ENCODE measurements at regions not wholly inside any gene's neighbourhood (a gene's known extent, or its start where the extent isn't known, plus 50 kb on each side); places are given as distances from the start of the nearest gene placed in this dataset.

DNA sequence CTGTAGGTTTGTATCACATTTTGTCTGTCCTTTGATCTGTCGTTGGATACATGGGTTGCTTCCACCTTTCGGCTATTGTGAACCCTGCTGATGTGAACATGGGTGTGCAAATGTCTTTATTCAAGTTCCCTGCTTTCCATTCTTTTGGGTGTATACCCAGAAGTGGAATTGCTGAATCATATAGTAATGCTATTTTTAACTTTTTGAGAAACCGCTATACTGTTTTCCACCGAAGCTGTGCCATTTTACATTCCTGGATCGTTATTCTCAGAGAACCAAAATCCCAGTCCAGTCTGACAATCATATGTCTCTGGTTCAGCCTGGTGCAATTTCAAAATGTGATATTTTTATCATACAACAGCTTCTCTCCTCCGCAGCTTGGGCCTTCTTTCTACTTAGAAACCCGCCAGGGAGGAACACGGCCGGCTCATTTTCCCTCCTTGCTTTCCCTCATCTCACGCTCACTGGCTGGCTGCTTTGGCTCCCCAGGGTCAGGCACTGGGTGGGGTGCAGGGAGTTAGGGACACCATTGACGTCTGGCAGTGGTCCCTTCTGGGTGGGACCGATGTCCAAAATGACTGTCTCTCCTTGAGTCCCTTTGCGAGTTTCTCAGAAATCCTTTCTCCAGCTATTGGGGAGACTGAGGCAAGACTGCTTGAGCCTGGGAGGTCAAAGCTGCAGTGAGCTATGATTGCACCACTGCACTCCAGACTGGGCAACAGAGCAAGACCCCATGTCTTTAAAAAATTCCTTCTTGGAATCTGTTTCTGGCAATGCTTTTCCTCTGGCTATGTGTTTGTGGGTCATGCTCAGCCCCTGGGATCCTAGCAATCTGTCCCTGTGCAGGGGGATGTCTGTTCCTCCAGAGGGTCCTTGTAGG, 73.5 kb upstream of the AKT3 start:
- Mint-ChIP-seq H3K4me3 (ENCODE audit: low read depth) (no peak overlapping the region), H3K4me1 (ENCODE audit: low read depth) (no peaks in the 10 kb centered on the region), H3K27me3 (ENCODE audit: low read depth) (peaks cover 15% of the 10 kb centered on the region), H3K27ac (no peak overlapping the region), H3K9me3 (no peaks in the 10 kb centered on the region), H3K36me3 (ENCODE audit: low read depth) (no peaks in the 10 kb centered on the region)
- intact Hi-C loops (cut with micrococcal nuclease), result no loop called here
- no peak for DNase-seq (ENCODE audit: low spot score)

DNA sequence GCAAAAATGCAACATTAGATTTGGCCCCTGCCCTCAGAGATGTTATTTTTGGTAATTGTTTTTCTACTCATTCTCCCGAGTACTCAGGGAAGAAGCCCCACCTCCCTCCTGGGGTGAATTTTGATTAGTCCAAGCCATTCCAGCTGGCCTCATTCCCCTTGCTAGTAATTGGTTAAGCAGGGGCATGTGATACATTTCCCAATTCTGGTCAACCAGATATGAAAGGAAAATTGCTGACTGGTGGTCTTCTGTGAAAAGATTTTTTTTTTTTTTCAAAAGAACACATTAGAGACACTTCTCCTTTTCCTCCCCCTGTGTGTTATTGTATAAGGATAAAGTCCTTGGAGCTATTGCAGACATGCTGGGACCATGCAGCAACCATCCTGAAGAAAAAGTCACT, 71.1 kb upstream of the AKT3 start:
- intact Hi-C loops (cut with micrococcal nuclease), result no loop called here
- no peak for DNase-seq (ENCODE audit: low spot score)
- H3K4me3 Mint-ChIP-seq (ENCODE audit: low read depth), result no peak overlapping the region
- H3K36me3 Mint-ChIP-seq (ENCODE audit: low read depth), result no peaks in the 10 kb centered on the region
- peaks cover 16% of the 10 kb centered on the region for H3K4me1 Mint-ChIP-seq (ENCODE audit: low read depth)
- no peak overlapping the region for H3K27ac Mint-ChIP-seq
- H3K27me3 Mint-ChIP-seq (ENCODE audit: low read depth), result peaks cover 35% of the 10 kb centered on the region
- H3K9me3 Mint-ChIP-seq, result no peaks in the 10 kb centered on the region

DNA sequence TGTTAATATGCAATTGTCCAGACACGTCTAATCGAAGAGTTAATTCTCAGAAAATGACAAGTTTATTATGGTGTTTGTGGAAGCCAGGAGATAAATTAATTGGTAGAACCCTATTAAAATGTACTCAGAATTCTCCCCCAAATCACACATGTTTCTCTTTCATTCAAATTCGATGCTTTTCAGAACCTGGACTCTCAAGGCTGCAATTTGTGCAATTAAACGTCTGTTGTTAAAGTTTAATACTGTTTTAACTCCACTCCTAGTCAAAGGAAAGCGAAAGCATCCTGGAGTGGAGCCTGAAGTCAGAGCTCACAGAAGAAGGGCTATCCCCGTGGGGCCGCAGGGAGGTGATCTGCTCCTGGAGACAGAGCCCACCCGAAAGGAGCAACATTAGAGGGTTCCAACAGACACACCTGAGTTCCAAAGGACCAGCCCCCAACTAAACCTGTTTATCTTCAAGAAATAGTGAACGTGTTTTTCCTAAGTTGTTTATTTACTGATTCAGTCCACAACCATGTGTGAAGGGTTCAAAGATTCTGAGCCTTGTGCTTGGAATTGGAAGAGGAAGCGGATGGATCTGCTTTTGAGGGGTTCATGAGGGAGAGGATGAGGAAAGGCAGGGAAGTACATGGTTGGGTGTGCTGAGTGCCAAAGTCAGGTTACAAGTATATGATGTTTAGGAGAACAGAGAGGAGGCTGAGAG, 68.0 kb upstream of the AKT3 start:
- H3K27me3 Mint-ChIP-seq (ENCODE audit: low read depth), result peaks cover 51% of the 10 kb centered on the region
- H3K4me1 Mint-ChIP-seq (ENCODE audit: low read depth), result peaks cover 16% of the 10 kb centered on the region
- intact Hi-C loops (cut with micrococcal nuclease), result no loop called here
- no peaks in the 10 kb centered on the region for H3K36me3 Mint-ChIP-seq (ENCODE audit: low read depth)
- H3K4me3 Mint-ChIP-seq (ENCODE audit: low read depth), result peak overlapping the region; percentile 73
- DNase-seq (ENCODE audit: low spot score), result no peak
- no peaks in the 10 kb centered on the region for H3K9me3 Mint-ChIP-seq
- no peak overlapping the region for H3K27ac Mint-ChIP-seq

DNA sequence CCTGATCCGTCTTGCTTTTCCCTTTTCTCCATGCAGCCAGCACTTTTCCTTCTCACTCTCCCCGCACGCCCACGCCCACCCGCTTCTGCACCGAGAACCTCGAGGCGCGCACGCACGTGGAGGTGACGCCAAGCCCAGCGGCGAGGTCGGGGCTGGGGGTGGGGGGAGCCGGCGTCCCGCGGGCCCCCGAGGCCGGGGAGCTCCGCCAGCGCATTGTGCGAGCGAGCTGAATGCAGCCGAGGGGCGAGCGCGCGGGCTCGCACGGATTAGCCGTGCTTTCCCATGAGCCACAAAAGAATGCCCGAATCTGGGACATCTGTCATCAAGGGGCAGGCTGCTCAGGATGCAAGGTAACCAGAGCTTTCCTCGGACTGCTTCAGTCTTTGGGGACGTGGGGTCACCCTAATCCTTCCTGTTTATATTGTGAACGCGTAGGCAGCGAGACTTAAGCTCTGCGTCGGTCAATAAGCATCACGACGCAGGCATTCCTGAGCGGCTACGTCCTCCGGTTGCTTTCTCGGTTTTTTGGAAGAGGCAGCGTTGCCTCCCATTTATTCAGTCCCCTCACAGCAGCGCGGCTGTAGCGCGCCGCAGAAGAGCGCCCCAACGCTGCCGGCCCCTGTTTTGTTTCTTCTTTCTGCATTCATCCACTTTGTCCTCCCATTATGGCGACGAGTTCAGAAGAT, 67.3 kb upstream of the AKT3 start:
- Mint-ChIP-seq H3K27me3 (ENCODE audit: low read depth) (peaks cover 55% of the 10 kb centered on the region), H3K4me1 (ENCODE audit: low read depth) (peaks cover 16% of the 10 kb centered on the region), H3K36me3 (ENCODE audit: low read depth) (no peaks in the 10 kb centered on the region), H3K4me3 (ENCODE audit: low read depth) (peak overlapping the region; percentile 73), H3K27ac (no peak overlapping the region), H3K9me3 (no peaks in the 10 kb centered on the region)
- DNase-seq (ENCODE audit: low spot score), result no peak
- intact Hi-C loops (cut with micrococcal nuclease), result no loop called here

DNA sequence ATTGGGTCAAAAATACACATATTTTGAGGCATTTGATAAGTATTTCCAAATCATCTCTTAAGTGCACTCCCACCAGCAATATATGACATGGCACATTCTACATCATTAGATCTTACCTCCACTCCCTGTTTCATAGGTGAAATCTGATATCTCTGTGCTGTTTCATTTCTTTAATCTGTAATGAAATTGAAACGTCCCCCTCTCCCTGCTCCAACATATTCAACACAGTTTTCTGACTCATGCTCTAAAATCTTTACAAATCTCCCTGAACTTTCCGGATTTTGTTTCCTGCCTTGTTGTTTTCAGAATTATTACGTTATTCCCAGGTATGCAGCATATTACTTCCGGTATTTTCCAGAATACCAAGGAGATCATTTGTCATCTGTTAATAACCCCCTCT, 66.1 kb upstream of the AKT3 start:
- Mint-ChIP-seq H3K4me1 (ENCODE audit: low read depth) (peaks cover 16% of the 10 kb centered on the region), H3K27me3 (ENCODE audit: low read depth) (peaks cover 55% of the 10 kb centered on the region), H3K27ac (no peak overlapping the region), H3K36me3 (ENCODE audit: low read depth) (no peaks in the 10 kb centered on the region), H3K9me3 (no peaks in the 10 kb centered on the region), H3K4me3 (ENCODE audit: low read depth) (no peak overlapping the region)
- DNase-seq (ENCODE audit: low spot score), result no peak
- intact Hi-C loops (cut with micrococcal nuclease), result no loop called here

DNA sequence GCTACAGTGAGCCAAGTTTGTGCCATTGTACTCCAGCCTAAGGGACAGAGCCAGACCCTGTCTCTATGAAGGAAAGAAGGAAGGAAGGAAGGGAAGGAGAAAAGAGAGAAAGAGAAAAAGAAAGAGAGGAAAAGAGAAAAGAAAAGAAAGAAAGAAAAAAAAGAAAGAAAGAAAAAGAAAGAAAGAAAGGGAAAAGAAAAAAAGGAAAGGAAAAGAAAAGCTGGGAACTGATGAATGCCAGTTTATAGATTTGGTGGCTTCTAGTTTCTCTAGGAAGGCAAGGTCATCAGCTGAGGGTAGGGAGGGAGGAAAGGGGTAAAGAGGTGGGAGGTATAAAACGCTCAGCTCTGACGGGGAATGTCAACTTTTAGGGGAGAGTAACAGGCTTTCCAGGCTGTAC, 62.3 kb upstream of the AKT3 start:
- Mint-ChIP-seq H3K9me3 (no peaks in the 10 kb centered on the region), H3K36me3 (ENCODE audit: low read depth) (no peaks in the 10 kb centered on the region), H3K27me3 (ENCODE audit: low read depth) (peaks cover 35% of the 10 kb centered on the region), H3K4me1 (ENCODE audit: low read depth) (peaks cover 7% of the 10 kb centered on the region), H3K4me3 (ENCODE audit: low read depth) (no peak overlapping the region), H3K27ac (no peak overlapping the region)
- DNase-seq (ENCODE audit: low spot score), result no peak
- intact Hi-C loops (cut with micrococcal nuclease), result no loop called here

DNA sequence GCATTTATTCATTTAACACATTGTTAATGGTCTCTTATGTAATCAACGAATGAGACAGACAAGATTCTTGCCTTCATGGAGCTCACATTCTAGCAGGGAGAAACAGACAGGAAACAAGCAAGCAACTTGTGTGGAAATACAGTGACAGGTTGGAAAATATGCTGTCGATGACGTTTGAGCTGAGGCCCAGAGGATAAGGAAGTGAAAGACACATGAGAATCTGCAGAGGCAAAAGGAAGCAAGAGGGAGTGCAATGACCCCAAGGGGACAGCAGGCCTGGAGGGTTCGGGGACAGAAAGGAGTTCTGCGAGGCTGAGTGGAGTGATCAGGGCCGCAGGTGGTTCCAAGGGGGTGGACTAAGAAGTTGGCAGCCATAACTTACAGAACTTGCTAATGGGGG, 60.6 kb upstream of the AKT3 start:
- no peak overlapping the region for H3K4me3 Mint-ChIP-seq (ENCODE audit: low read depth)
- no peak overlapping the region for H3K27ac Mint-ChIP-seq
- H3K27me3 Mint-ChIP-seq (ENCODE audit: low read depth), result peaks cover 26% of the 10 kb centered on the region
- no peaks in the 10 kb centered on the region for H3K36me3 Mint-ChIP-seq (ENCODE audit: low read depth)
- DNase-seq (ENCODE audit: low spot score), result no peak
- intact Hi-C loops (cut with micrococcal nuclease), result no loop called here
- no peaks in the 10 kb centered on the region for H3K9me3 Mint-ChIP-seq
- no peaks in the 10 kb centered on the region for H3K4me1 Mint-ChIP-seq (ENCODE audit: low read depth)

DNA sequence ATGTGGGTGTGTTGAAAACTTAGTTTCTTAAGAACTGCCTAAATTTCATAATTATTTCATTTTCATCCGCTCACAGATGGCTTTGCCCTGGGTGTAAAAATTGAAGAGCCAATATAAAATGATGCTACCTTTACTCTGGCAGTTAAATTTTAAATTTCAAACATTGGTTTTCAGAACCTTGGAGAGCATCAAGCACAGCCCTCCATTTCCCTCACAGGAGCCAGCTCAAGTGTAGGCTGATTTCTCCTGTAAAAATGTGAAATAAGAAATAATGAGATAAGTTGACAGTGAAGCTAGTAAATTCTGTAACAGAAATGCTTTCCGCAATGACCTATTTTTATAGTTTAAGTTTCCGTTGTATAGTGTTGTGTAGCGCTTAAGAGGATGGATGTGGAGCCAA, 53.9 kb upstream of the AKT3 start:
- H3K36me3 Mint-ChIP-seq (ENCODE audit: low read depth), result no peaks in the 10 kb centered on the region
- no peak for DNase-seq (ENCODE audit: low spot score)
- peaks cover 3% of the 10 kb centered on the region for H3K27me3 Mint-ChIP-seq (ENCODE audit: low read depth)
- intact Hi-C loops (cut with micrococcal nuclease), result no loop called here
- no peak overlapping the region for H3K4me3 Mint-ChIP-seq (ENCODE audit: low read depth)
- no peak overlapping the region for H3K27ac Mint-ChIP-seq
- H3K9me3 Mint-ChIP-seq, result no peaks in the 10 kb centered on the region
- H3K4me1 Mint-ChIP-seq (ENCODE audit: low read depth), result no peaks in the 10 kb centered on the region

DNA sequence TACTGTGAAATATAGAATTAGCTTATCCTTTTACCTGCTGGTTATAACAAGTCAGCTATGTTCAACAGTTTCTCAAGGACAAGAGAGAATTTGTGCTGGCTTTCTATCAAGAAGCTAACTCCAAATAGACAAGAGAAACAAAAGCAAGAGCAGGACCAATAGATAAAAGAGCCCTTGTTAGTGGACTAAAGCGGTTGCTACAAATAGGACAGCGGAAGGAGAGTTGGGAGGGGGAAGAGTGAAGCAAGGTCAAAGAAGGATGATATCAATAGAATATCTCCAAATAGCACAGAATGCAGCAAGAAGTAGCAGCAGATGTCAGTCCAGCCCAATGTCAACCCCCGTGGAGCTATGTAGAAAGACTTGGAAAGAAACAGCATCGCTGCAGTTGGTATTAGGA, 53.0 kb upstream of the AKT3 start:
- DNase-seq (ENCODE audit: low spot score), result no peak
- Mint-ChIP-seq H3K4me3 (ENCODE audit: low read depth) (no peak overlapping the region), H3K9me3 (no peaks in the 10 kb centered on the region), H3K27me3 (ENCODE audit: low read depth) (peaks cover 6% of the 10 kb centered on the region), H3K4me1 (ENCODE audit: low read depth) (no peaks in the 10 kb centered on the region), H3K36me3 (ENCODE audit: low read depth) (no peaks in the 10 kb centered on the region), H3K27ac (no peak overlapping the region)
- intact Hi-C loops (cut with micrococcal nuclease), result no loop called here

DNA sequence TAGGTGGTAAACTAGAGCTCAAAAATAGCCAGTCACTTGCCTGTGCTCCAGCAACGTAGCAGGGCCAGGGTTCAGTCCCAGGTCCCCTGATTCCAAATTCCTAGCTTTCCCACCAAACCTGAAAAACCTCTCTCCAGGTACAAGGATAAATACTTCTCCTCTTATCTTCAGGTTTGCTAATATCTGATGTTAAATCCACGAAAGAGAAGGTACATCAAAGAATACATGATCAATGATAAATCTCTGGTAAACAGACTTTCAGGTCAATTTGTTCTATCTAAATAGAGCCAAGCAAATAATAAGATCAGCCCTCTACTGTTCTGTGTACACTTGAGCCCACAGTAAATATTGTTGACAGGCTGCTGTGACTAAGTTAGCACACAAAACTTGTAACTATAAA, 52.1 kb upstream of the AKT3 start:
- Mint-ChIP-seq H3K9me3 (no peaks in the 10 kb centered on the region), H3K4me3 (ENCODE audit: low read depth) (no peak overlapping the region), H3K4me1 (ENCODE audit: low read depth) (no peaks in the 10 kb centered on the region), H3K27ac (no peak overlapping the region), H3K27me3 (ENCODE audit: low read depth) (peaks cover 6% of the 10 kb centered on the region), H3K36me3 (ENCODE audit: low read depth) (no peaks in the 10 kb centered on the region)
- no peak for DNase-seq (ENCODE audit: low spot score)
- intact Hi-C loops (cut with micrococcal nuclease), result no loop called here

All from activated T-helper 2 cell treated with anti-CD3 and anti-CD28 coated beads, Interferon-gamma antibody, Interleukin-2, Interleukin-4, amounts not matched to agents 10 μg/mL and 5 μg/mL and 100 μg/mL, durations not matched to agents 14 hours and 24 hours and 36 hours (primary cell).